ENCODE measurements at regions not wholly inside any gene's neighbourhood (a gene's known extent, or its start where the extent isn't known, plus 50 kb on each side); places are given as distances from the start of the nearest gene placed in this dataset.
"Not testable (repeated sequence)": the region's sequence is repeated elsewhere in the genome, so short reads cannot be mapped to it uniquely, and the experiment has no call there.

DNA sequence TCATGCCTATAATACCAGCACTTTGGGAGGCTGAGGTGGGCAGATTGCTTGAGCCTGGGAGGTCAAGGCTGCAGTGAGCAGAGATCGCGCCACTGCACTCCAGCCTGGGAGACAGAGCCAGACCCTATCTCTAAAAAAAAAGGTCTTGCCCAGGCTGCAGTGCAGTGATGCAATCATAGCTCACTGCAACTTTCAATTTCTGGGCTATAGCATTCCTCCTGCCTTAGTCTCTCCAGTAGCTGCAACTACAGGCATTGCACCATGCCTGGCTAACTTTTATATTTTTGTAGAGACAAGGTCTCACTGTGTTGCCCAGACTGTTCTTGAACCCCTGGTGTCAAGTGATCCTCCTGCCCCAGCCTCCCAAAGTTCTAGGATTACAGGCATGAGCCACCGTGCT, 90.4 kb upstream of the TSC22D1 start:
- not testable (repeated sequence) for H3K9me3 Mint-ChIP-seq; H3K36me3 Mint-ChIP-seq; H3K4me3 Mint-ChIP-seq; H3K27me3 Mint-ChIP-seq; DNase-seq (ENCODE audit: low spot score in 2 of 2); H3K27ac Mint-ChIP-seq; H3K4me1 Mint-ChIP-seq; ATAC-seq (ENCODE audit: low read depth)

- no peaks in the 10 kb centered on the region for H3K36me3 Mint-ChIP-seq
- peaks cover 15% of the 10 kb centered on the region for H3K27me3 Mint-ChIP-seq
- no peak for ATAC-seq (ENCODE audit: low read depth)
- H3K27ac Mint-ChIP-seq = no peak overlapping the region
- H3K4me1 Mint-ChIP-seq = no peaks in the 10 kb centered on the region
- no peak overlapping the region for H3K4me3 Mint-ChIP-seq
- no peak for DNase-seq (ENCODE audit: low spot score in 2 of 2)
- no peaks in the 10 kb centered on the region for H3K9me3 Mint-ChIP-seq
These were observed 88.2 kb upstream of the TSC22D1 start for GRCh38 chr13:44664308-44664707.

- DNase-seq (ENCODE audit: low spot score in 2 of 2) = no peak
- Mint-ChIP-seq H3K27ac (no peak overlapping the region), H3K4me1 (no peaks in the 10 kb centered on the region), H3K9me3 (no peaks in the 10 kb centered on the region), H3K27me3 (peaks cover 15% of the 10 kb centered on the region), H3K4me3 (no peak overlapping the region), H3K36me3 (no peaks in the 10 kb centered on the region)
- ATAC-seq (ENCODE audit: low read depth) = no peak
These were observed 86.4 kb upstream of the TSC22D1 start for GRCh38 chr13:44662515-44662914.

GRCh38 chr13:44661936-44662335, 85.8 kb upstream of the TSC22D1 start:
- H3K9me3 Mint-ChIP-seq = no peaks in the 10 kb centered on the region
- no peak for ATAC-seq (ENCODE audit: low read depth)
- H3K36me3 Mint-ChIP-seq = no peaks in the 10 kb centered on the region
- no peak for DNase-seq (ENCODE audit: low spot score in 2 of 2)
- no peaks in the 10 kb centered on the region for H3K4me1 Mint-ChIP-seq
- H3K27ac Mint-ChIP-seq = no peak overlapping the region
- peaks cover 15% of the 10 kb centered on the region for H3K27me3 Mint-ChIP-seq
- H3K4me3 Mint-ChIP-seq = no peak overlapping the region

GRCh38 chr13:44660050-44660449, 83.9 kb upstream of the TSC22D1 start:
- H3K27me3 Mint-ChIP-seq = peaks cover 15% of the 10 kb centered on the region

DNA sequence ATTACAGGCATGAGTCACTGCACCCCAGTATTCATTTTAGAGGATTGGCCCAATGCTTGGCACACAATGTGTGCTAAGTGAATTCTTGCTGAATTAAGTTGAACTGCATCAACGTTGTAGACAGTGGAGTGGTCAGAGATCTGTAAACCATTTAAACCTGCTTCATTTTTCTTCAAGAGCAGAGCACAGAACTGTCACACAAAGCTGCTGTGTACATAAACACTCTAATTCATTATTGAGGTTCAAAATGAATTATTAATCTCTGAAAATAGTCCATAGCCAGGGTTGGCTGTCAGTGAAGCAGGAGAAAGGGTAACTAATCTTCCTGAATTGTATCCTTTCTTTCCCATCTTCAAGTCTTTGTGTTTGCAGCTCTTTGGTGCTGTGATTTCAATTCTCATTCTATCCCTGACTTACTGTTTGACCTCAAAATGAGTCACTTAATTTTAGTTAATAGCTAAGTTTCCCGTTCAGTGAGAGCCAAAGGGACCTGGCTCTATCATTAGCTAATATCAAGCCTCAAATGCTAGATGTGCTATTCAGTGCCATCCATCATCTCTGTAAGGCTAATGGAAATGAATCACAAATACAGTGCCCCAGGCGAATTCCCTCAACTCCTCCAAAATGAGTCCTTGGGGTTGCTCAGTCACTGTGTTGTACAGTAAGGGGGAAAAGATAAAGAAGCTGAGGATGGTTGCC, 77.0 kb upstream of the TSC22D1 start:
- Mint-ChIP-seq H3K36me3 (no peaks in the 10 kb centered on the region), H3K4me1 (no peaks in the 10 kb centered on the region), H3K27ac (no peak overlapping the region), H3K9me3 (no peaks in the 10 kb centered on the region), H3K4me3 (no peak overlapping the region), H3K27me3 (peaks cover 10% of the 10 kb centered on the region)
- DNase-seq (ENCODE audit: low spot score in 2 of 2) (no peak), ATAC-seq (ENCODE audit: low read depth) (no peak)

More at GRCh38 chr13:44660050-44660449, 83.9 kb upstream of the TSC22D1 start:
- H3K4me3 Mint-ChIP-seq = no peak overlapping the region
- no peak overlapping the region for H3K27ac Mint-ChIP-seq
- no peaks in the 10 kb centered on the region for H3K4me1 Mint-ChIP-seq
- no peak for ATAC-seq (ENCODE audit: low read depth)
- no peak for DNase-seq (ENCODE audit: low spot score in 2 of 2)
- no peaks in the 10 kb centered on the region for H3K36me3 Mint-ChIP-seq
- H3K9me3 Mint-ChIP-seq = no peaks in the 10 kb centered on the region

GRCh38 chr13:44652168-44652567, 76.0 kb upstream of the TSC22D1 start:
- H3K36me3 Mint-ChIP-seq = no peaks in the 10 kb centered on the region
- ATAC-seq (ENCODE audit: low read depth) (no peak), DNase-seq (ENCODE audit: low spot score in 2 of 2) (no peak)
- no peak overlapping the region for H3K27ac Mint-ChIP-seq
- no peaks in the 10 kb centered on the region for H3K4me1 Mint-ChIP-seq
- peaks cover 11% of the 10 kb centered on the region for H3K27me3 Mint-ChIP-seq
- no peaks in the 10 kb centered on the region for H3K9me3 Mint-ChIP-seq
- H3K4me3 Mint-ChIP-seq = no peak overlapping the region

- no peak overlapping the region for H3K27ac Mint-ChIP-seq
- no peaks in the 10 kb centered on the region for H3K9me3 Mint-ChIP-seq
- no peak for ATAC-seq (ENCODE audit: low read depth)
- no peaks in the 10 kb centered on the region for H3K36me3 Mint-ChIP-seq
- H3K27me3 Mint-ChIP-seq = peaks cover 12% of the 10 kb centered on the region
- H3K4me1 Mint-ChIP-seq = no peaks in the 10 kb centered on the region
- DNase-seq (ENCODE audit: low spot score in 2 of 2) = no peak
- no peak overlapping the region for H3K4me3 Mint-ChIP-seq
These were observed 75.6 kb upstream of the TSC22D1 start for GRCh38 chr13:44651724-44652123.

GRCh38 chr13:44651209-44651608, 75.1 kb upstream of the TSC22D1 start:
- no peaks in the 10 kb centered on the region for H3K36me3 Mint-ChIP-seq
- no peak overlapping the region for H3K27ac Mint-ChIP-seq
- H3K9me3 Mint-ChIP-seq = no peaks in the 10 kb centered on the region
- H3K4me3 Mint-ChIP-seq = no peak overlapping the region
- H3K4me1 Mint-ChIP-seq = no peaks in the 10 kb centered on the region
- H3K27me3 Mint-ChIP-seq = peaks cover 13% of the 10 kb centered on the region
- no peak for ATAC-seq (ENCODE audit: low read depth)
- no peak for DNase-seq (ENCODE audit: low spot score in 2 of 2)

DNA sequence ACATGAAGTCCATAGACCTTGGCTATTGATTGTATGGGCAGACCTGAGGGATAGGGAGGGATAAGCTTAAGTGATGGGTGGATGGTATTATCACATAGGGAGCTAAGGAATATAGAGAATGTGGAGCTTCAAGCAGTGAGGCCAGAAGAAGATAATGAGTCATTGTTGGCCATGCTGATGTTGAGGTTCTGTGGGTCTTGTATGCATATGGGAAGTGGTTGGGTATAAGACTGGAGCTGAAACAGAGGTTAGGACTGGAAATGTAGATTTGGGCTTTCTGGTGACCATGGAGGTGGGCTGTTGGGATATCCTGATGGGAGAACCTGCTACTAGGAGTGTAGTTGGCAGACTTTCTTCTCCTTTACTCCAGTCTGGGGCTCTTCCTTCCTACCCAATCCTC, 73.7 kb upstream of the TSC22D1 start:
- Mint-ChIP-seq H3K27me3 (peaks cover 13% of the 10 kb centered on the region), H3K9me3 (no peaks in the 10 kb centered on the region), H3K27ac (no peak overlapping the region), H3K36me3 (no peaks in the 10 kb centered on the region), H3K4me3 (no peak overlapping the region), H3K4me1 (no peaks in the 10 kb centered on the region)
- no peak for DNase-seq (ENCODE audit: low spot score in 2 of 2)
- no peak for ATAC-seq (ENCODE audit: low read depth)

GRCh38 chr13:44649104-44649428, 72.9 kb upstream of the TSC22D1 start:
- H3K36me3 Mint-ChIP-seq = no peaks in the 10 kb centered on the region
- ATAC-seq (ENCODE audit: low read depth) = no peak
- H3K27me3 Mint-ChIP-seq = peaks cover 13% of the 10 kb centered on the region
- no peak for DNase-seq (ENCODE audit: low spot score in 2 of 2)
- no peaks in the 10 kb centered on the region for H3K4me1 Mint-ChIP-seq
- H3K9me3 Mint-ChIP-seq = no peaks in the 10 kb centered on the region
- H3K4me3 Mint-ChIP-seq = no peak overlapping the region
- H3K27ac Mint-ChIP-seq = no peak overlapping the region

GRCh38 chr13:44648392-44649103, 72.4 kb upstream of the TSC22D1 start:
- H3K4me1 Mint-ChIP-seq = no peaks in the 10 kb centered on the region
- ATAC-seq (ENCODE audit: low read depth) (no peak), DNase-seq (ENCODE audit: low spot score in 2 of 2) (no peak)
- H3K27ac Mint-ChIP-seq = no peak overlapping the region
- no peak overlapping the region for H3K4me3 Mint-ChIP-seq
- peaks cover 13% of the 10 kb centered on the region for H3K27me3 Mint-ChIP-seq
- H3K36me3 Mint-ChIP-seq = no peaks in the 10 kb centered on the region
- H3K9me3 Mint-ChIP-seq = no peaks in the 10 kb centered on the region

DNA sequence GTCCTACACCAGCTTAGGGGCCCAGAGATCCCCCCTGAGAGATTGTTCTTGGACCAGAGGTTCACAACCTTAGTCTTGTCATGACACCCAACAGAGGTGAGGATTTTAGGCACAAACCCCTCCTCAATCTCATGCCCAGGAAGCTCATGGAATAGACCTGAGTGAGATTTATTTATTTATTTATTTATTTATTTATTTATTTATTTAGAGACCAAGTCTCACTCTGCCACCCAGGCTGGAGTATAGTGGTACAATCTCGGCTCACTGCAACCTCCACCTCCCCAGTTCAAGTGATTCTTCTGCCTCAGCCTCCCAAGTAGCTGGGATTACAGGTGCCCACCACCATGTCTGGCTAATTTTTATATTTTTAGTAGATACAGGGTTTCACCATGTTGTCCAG, 71.4 kb upstream of the TSC22D1 start:
- peaks cover 13% of the 10 kb centered on the region for H3K27me3 Mint-ChIP-seq
- not testable (repeated sequence) for DNase-seq (ENCODE audit: low spot score in 2 of 2); H3K9me3 Mint-ChIP-seq; H3K27ac Mint-ChIP-seq; H3K4me1 Mint-ChIP-seq; H3K4me3 Mint-ChIP-seq; ATAC-seq (ENCODE audit: low read depth); H3K36me3 Mint-ChIP-seq

DNA sequence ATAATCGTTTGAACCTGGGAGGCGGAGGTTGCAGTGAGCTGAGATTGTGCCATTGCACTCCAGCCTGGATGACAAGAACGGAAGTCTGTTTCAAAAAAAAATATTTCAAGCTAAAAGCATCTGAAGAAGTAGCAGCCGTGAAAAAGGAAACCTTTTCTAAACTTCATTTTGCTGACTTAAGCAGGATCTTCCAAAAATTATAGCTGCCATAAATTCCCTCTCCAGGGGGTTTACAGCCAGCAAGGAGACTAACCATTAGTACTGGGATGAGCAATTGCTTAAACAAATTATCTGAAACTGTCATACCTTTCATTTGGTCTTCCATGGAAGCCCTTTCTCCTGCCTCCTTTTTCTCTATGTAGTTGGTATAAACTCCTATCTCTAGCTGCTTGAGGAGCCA, 69.9 kb upstream of the TSC22D1 start:
- Mint-ChIP-seq H3K4me3 (no peak overlapping the region), H3K27ac (no peak overlapping the region), H3K27me3 (peaks cover 9% of the 10 kb centered on the region), H3K9me3 (no peaks in the 10 kb centered on the region), H3K36me3 (no peaks in the 10 kb centered on the region), H3K4me1 (no peaks in the 10 kb centered on the region)
- ATAC-seq (ENCODE audit: low read depth) = no peak
- DNase-seq (ENCODE audit: low spot score in 2 of 2) = no peak

- Mint-ChIP-seq H3K27me3 (peaks cover 3% of the 10 kb centered on the region), H3K4me1 (no peaks in the 10 kb centered on the region), H3K9me3 (no peaks in the 10 kb centered on the region), H3K4me3 (no peak overlapping the region), H3K36me3 (no peaks in the 10 kb centered on the region), H3K27ac (no peak overlapping the region)
- DNase-seq (ENCODE audit: low spot score in 2 of 2) (no peak), ATAC-seq (ENCODE audit: low read depth) (no peak)
These were observed 67.1 kb upstream of the TSC22D1 start for GRCh38 chr13:44643256-44643655.
